Smooth muscle cell (in vitro differentiated cells): ENCODE measurements at regions not wholly inside any gene's neighbourhood (a gene's known extent, or its start where the extent isn't known, plus 50 kb on each side); places are given as distances from the start of the nearest gene placed in this dataset.

Experiments
- DNase-seq: peaks from one replicate; lab custom pipeline; 2025; ENCODE audit not compliant: unreplicated experiment; lab: John Stamatoyannopoulos, UW
- H2AFZ ChIP-seq: fragments of 200-600 bp; sonication (generic); 2 replicates; pipeline ENCODE4 v1.6.0; 2016; ENCODE audit warnings: antibody characterized with exemption, low read depth, mild to moderate bottlenecking
- H3F3A ChIP-seq: fragments of 200-600 bp; sonication (generic); 2 replicates; pipeline ENCODE4 v1.6.0; 2017; ENCODE audit warnings: antibody characterized with exemption, low read depth
- H3K27ac ChIP-seq: fragments of 200-600 bp; sonication (generic); 2 replicates; pipeline ENCODE4 v1.5.1; 2016; ENCODE audit warnings: low read depth, mild to moderate bottlenecking
- H3K27me3 ChIP-seq: fragments of 200-600 bp; sonication (generic); 2 replicates; pipeline ENCODE4 v1.6.1; 2016; ENCODE audit warnings: low read depth, mild to moderate bottlenecking
- H3K36me3 ChIP-seq: fragments of 200-600 bp; sonication (generic); 2 replicates; pipeline ENCODE4 v1.5.1; 2016; ENCODE audit warnings: low read depth
- H3K4me1 ChIP-seq: fragments of 200-600 bp; sonication (generic); 2 replicates; pipeline ENCODE4 v1.5.1; 2016; ENCODE audit warnings: low read depth
- H3K4me2 ChIP-seq: fragments of 200-600 bp; sonication (generic); 2 replicates; pipeline ENCODE4 v1.6.0; 2016; ENCODE audit warnings: mild to moderate bottlenecking
- H3K4me3 ChIP-seq: fragments of 200-600 bp; sonication (generic); 2 replicates; pipeline ENCODE4 v1.5.1; 2016; ENCODE audit warnings: mild to moderate bottlenecking
- H3K79me2 ChIP-seq: fragments of 200-600 bp; sonication (generic); 2 replicates; pipeline ENCODE4 v1.6.0; 2016; ENCODE audit warnings: low read depth, mild to moderate bottlenecking
- H3K9ac ChIP-seq: fragments of 200-600 bp; sonication (generic); 2 replicates; pipeline ENCODE4 v1.6.0; 2016; ENCODE audit warnings: low read depth
- H3K9me3 ChIP-seq: fragments of 200-600 bp; sonication (generic); replicated peaks from 2 replicates; pipeline ENCODE4 v1.5.1; 2016; ENCODE audit warnings: low read depth
- H4K20me1 ChIP-seq: fragments of 200-600 bp; sonication (generic); 2 replicates; pipeline ENCODE4 v1.6.0; 2016; ENCODE audit warnings: low read depth
- CTCF ChIP-seq: fragments of 200-600 bp; sonication (generic); IDR thresholded peaks from 2 replicates; pipeline ENCODE4 v1.5.1; 2017; ENCODE audit warnings: borderline replicate concordance, mild to moderate bottlenecking, antibody characterized with exemption; ENCODE audit not compliant: insufficient read depth, poor library complexity, severe bottlenecking
- WGBS: methylation state at CpG from one replicate; pipeline ENCODE4 v1.1.7; 2016; ENCODE audit warnings: low lambda C conversion rate; 5-methylcytosine and 5-hydroxymethylcytosine counted together

GRCh38 chr4:123662827-123663226, 266.2 kb downstream of the SPRY1 start:
- H3K4me1 ChIP-seq, result no peaks in the 10 kb centered on the region
- H3K9ac ChIP-seq, result no peak overlapping the region
- no peak overlapping the region for H3K27ac ChIP-seq
- no peak for DNase-seq
- H4K20me1 ChIP-seq, result no peaks in the 10 kb centered on the region
- no peak overlapping the region for H2AFZ ChIP-seq
- H3K4me3 ChIP-seq, result no peak overlapping the region
- H3K9me3 ChIP-seq, result no peaks in the 10 kb centered on the region
- no peaks in the 10 kb centered on the region for H3K36me3 ChIP-seq
- TF ChIP-seq CTCF, result no peak
- H3K27me3 ChIP-seq, result no peaks in the 10 kb centered on the region
- H3K4me2 ChIP-seq, result no peak overlapping the region
- H3F3A ChIP-seq, result no peaks in the 10 kb centered on the region
- H3K79me2 ChIP-seq, result no peaks in the 10 kb centered on the region

GRCh38 chr4:123666486-123666885, 269.9 kb downstream of the SPRY1 start:
- no peak for DNase-seq
- no peak overlapping the region for H3K27ac ChIP-seq
- no peaks in the 10 kb centered on the region for H3K36me3 ChIP-seq
- no peaks in the 10 kb centered on the region for H3F3A ChIP-seq
- H4K20me1 ChIP-seq, result no peaks in the 10 kb centered on the region
- no peaks in the 10 kb centered on the region for H3K27me3 ChIP-seq
- H3K4me2 ChIP-seq, result no peak overlapping the region
- no peak overlapping the region for H2AFZ ChIP-seq
- H3K79me2 ChIP-seq, result no peaks in the 10 kb centered on the region
- WGBS, result 97% methylated on average over 5 of the region's 5 CpGs
- H3K4me1 ChIP-seq, result no peaks in the 10 kb centered on the region
- no peak overlapping the region for H3K9ac ChIP-seq
- no peaks in the 10 kb centered on the region for H3K9me3 ChIP-seq
- no peak for TF ChIP-seq CTCF
- no peak overlapping the region for H3K4me3 ChIP-seq

GRCh38 chr4:123667496-123667895, 270.9 kb downstream of the SPRY1 start:
- 95% methylated on average over 6 of the region's 6 CpGs for WGBS
- no peaks in the 10 kb centered on the region for H4K20me1 ChIP-seq
- no peak overlapping the region for H3K4me3 ChIP-seq
- H3K9me3 ChIP-seq, result no peaks in the 10 kb centered on the region
- no peak overlapping the region for H3K27ac ChIP-seq
- no peaks in the 10 kb centered on the region for H3K4me1 ChIP-seq
- H2AFZ ChIP-seq, result no peak overlapping the region
- no peaks in the 10 kb centered on the region for H3K79me2 ChIP-seq
- no peak overlapping the region for H3K9ac ChIP-seq
- no peak for TF ChIP-seq CTCF
- H3F3A ChIP-seq, result no peaks in the 10 kb centered on the region
- H3K36me3 ChIP-seq, result no peaks in the 10 kb centered on the region
- no peak for DNase-seq
- no peak overlapping the region for H3K4me2 ChIP-seq
- H3K27me3 ChIP-seq, result no peaks in the 10 kb centered on the region

GRCh38 chr4:123667991-123668390, 271.4 kb downstream of the SPRY1 start:
- TF ChIP-seq CTCF, result no peak
- H3K27me3 ChIP-seq, result no peaks in the 10 kb centered on the region
- no peak for DNase-seq
- WGBS, result 100% methylated on average over 2 of the region's 2 CpGs
- H2AFZ ChIP-seq, result no peak overlapping the region
- no peaks in the 10 kb centered on the region for H4K20me1 ChIP-seq
- no peaks in the 10 kb centered on the region for H3K4me1 ChIP-seq
- H3K79me2 ChIP-seq, result no peaks in the 10 kb centered on the region
- H3F3A ChIP-seq, result no peaks in the 10 kb centered on the region
- H3K27ac ChIP-seq, result no peak overlapping the region
- no peaks in the 10 kb centered on the region for H3K36me3 ChIP-seq
- H3K4me3 ChIP-seq, result no peak overlapping the region
- H3K9me3 ChIP-seq, result no peaks in the 10 kb centered on the region
- H3K9ac ChIP-seq, result no peak overlapping the region
- H3K4me2 ChIP-seq, result no peak overlapping the region
